Endothelial cell (in vitro differentiated cells): ENCODE measurements at regions not wholly inside any gene's neighbourhood (a gene's known extent, or its start where the extent isn't known, plus 50 kb on each side); places are given as distances from the start of the nearest gene placed in this dataset.

Experiments used
- DNase-seq: peaks from one replicate; pipeline ENCODE4 v3.0.0; 2021; ENCODE audit warnings: low spot score
- H3K27ac Mint-ChIP-seq: one replicate; pipeline ENCODE4 v1.8.0; 2021; ENCODE audit warnings: mixed read lengths, inconsistent platforms; ENCODE audit not compliant: unreplicated experiment
- H3K27me3 Mint-ChIP-seq: one replicate; pipeline ENCODE4 v1.8.0; 2021; ENCODE audit warnings: mild to moderate bottlenecking, moderate library complexity, mixed read lengths, inconsistent platforms; ENCODE audit not compliant: unreplicated experiment
- H3K36me3 Mint-ChIP-seq: one replicate; pipeline ENCODE4 v1.8.0; 2021; ENCODE audit warnings: mild to moderate bottlenecking, low read depth, mixed read lengths, inconsistent platforms; ENCODE audit not compliant: unreplicated experiment
- H3K4me1 Mint-ChIP-seq: one replicate; pipeline ENCODE4 v1.8.0; 2021; ENCODE audit warnings: mild to moderate bottlenecking, mixed read lengths, inconsistent platforms; ENCODE audit not compliant: unreplicated experiment
- H3K4me3 Mint-ChIP-seq: one replicate; pipeline ENCODE4 v1.8.0; 2021; ENCODE audit warnings: mild to moderate bottlenecking, mixed read lengths, inconsistent platforms; ENCODE audit not compliant: unreplicated experiment
- H3K9me3 Mint-ChIP-seq: one replicate; pipeline ENCODE4 v1.8.0; 2021; ENCODE audit warnings: mixed read lengths, inconsistent platforms; ENCODE audit not compliant: unreplicated experiment
- TF ChIP-seq, protein P1 (sequence below): fragments of 200-600 bp; sonication (generic); IDR thresholded peaks from one replicate; pipeline ENCODE4 v1.5.0; 2021; ENCODE audit warnings: antibody characterized with exemption; ENCODE audit not compliant: unreplicated experiment

GRCh38 chr5:164012371-164012770 lies 507.0 kb downstream of the MAT2B start:
- no peaks in the 10 kb centered on the region for H3K9me3 Mint-ChIP-seq
- no peak overlapping the region for H3K4me3 Mint-ChIP-seq
- DNase-seq, result no peak
- no peaks in the 10 kb centered on the region for H3K36me3 Mint-ChIP-seq
- H3K4me1 Mint-ChIP-seq, result no peaks in the 10 kb centered on the region
- TF ChIP-seq, protein P1, sequence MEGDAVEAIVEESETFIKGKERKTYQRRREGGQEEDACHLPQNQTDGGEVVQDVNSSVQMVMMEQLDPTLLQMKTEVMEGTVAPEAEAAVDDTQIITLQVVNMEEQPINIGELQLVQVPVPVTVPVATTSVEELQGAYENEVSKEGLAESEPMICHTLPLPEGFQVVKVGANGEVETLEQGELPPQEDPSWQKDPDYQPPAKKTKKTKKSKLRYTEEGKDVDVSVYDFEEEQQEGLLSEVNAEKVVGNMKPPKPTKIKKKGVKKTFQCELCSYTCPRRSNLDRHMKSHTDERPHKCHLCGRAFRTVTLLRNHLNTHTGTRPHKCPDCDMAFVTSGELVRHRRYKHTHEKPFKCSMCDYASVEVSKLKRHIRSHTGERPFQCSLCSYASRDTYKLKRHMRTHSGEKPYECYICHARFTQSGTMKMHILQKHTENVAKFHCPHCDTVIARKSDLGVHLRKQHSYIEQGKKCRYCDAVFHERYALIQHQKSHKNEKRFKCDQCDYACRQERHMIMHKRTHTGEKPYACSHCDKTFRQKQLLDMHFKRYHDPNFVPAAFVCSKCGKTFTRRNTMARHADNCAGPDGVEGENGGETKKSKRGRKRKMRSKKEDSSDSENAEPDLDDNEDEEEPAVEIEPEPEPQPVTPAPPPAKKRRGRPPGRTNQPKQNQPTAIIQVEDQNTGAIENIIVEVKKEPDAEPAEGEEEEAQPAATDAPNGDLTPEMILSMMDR, result no peak
- H3K27me3 Mint-ChIP-seq, result peaks cover 2% of the 10 kb centered on the region
- H3K27ac Mint-ChIP-seq, result no peak overlapping the region

DNA sequence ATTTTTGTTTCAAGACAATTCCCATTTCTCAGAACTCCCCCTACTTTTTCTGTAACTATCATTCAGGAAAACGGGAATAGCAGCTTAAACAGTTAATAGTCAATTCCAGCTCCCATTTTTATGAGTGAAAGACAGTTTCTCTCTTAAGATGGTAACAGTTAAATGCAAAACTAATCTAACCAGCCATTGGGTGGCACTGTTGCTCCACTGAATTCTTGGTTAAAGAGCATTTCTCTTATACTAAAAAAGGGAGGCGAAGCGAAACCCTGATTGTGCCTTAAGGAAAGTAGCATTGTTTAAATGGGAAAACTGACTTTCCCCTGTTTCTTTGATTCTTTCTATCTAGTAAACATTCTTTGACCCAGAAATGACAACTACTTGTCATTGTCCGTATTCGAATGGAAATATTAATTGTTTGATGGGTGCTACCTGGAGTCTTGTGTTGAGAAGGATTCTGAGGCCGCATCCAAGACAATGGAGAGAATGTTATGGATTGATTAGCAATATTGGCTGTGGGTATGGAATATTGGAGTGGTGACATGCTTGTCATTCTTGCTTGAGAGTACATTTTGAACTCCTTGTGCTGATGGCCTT lies 507.8 kb downstream of the MAT2B start:
- TF ChIP-seq, protein P1, result peak; percentile 76
- no peak overlapping the region for H3K27ac Mint-ChIP-seq
- DNase-seq, result peak; percentile 74
- peaks cover 2% of the 10 kb centered on the region for H3K27me3 Mint-ChIP-seq
- H3K4me1 Mint-ChIP-seq, result no peaks in the 10 kb centered on the region
- no peaks in the 10 kb centered on the region for H3K36me3 Mint-ChIP-seq
- H3K4me3 Mint-ChIP-seq, result no peak overlapping the region
- H3K9me3 Mint-ChIP-seq, result no peaks in the 10 kb centered on the region

DNA sequence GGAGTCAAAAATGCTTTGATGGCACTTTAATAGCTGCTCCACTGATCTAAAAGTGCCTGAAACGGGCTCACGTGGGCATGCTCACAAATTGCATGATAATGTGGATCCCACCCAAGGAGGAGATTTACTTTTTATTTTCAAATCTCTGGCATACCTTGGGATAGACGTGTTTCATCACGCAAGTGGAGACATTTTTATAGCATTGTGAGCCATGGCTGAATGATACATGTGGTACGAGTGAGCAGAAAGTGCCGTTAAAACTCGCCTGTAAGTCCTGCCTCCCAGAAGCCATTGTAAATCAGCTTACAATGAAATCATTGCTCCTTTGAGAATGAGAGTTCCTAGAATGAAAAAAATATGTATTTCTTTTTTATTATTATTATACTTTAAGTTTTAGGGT lies 514.7 kb downstream of the MAT2B start:
- Mint-ChIP-seq H3K4me3 (no peak overlapping the region), H3K27me3 (no peaks in the 10 kb centered on the region), H3K27ac (no peak overlapping the region), H3K4me1 (no peaks in the 10 kb centered on the region), H3K36me3 (no peaks in the 10 kb centered on the region), H3K9me3 (no peaks in the 10 kb centered on the region)
- TF ChIP-seq, protein P1, result no peak
- no peak for DNase-seq

- H3K36me3 Mint-ChIP-seq, result no peaks in the 10 kb centered on the region
- H3K27ac Mint-ChIP-seq, result no peak overlapping the region
- no peak overlapping the region for H3K4me3 Mint-ChIP-seq
- no peaks in the 10 kb centered on the region for H3K4me1 Mint-ChIP-seq
- TF ChIP-seq, protein P1, result no peak
- no peaks in the 10 kb centered on the region for H3K9me3 Mint-ChIP-seq
- DNase-seq, result no peak
- no peaks in the 10 kb centered on the region for H3K27me3 Mint-ChIP-seq
Observed at GRCh38 chr5:164027738-164028137, 522.3 kb downstream of the MAT2B start.

DNA sequence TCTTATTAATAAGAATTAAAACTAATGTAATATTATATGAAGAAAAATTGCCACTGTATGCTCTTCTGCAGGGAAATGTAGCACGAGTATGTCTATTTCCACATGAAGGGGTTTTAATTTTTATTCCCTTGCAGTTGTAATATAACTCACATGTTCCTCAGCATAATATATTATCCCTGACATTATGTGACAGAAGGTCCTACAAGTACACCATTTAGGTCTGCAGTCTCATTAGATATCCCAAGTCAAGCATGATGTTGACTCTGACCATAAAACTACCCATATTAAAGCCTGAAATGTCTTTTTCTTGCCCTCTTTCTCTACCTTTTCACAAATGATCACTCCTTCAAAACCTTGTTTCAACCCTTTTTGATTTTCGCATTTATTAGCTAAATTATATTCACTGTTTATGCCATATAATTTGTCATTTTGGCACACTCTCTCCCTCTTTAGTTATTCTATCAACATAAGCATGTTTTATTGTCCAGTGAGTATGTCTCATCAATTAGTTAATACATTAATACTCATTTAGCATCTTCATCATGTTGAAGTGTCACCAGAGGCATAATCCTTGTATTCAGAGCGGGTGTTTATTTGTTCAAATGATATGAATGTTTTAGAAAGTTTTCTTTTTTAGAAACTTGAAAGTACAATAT lies 532.8 kb downstream of the MAT2B start:
- no peaks in the 10 kb centered on the region for H3K27me3 Mint-ChIP-seq
- TF ChIP-seq, protein P1, result no peak
- no peaks in the 10 kb centered on the region for H3K9me3 Mint-ChIP-seq
- H3K27ac Mint-ChIP-seq, result no peak overlapping the region
- no peaks in the 10 kb centered on the region for H3K36me3 Mint-ChIP-seq
- H3K4me1 Mint-ChIP-seq, result no peaks in the 10 kb centered on the region
- no peak overlapping the region for H3K4me3 Mint-ChIP-seq
- no peak for DNase-seq
